Loucy (cell line): ENCODE measurements at regions not wholly inside any gene's neighbourhood (a gene's known extent, or its start where the extent isn't known, plus 50 kb on each side); places are given as distances from the start of the nearest gene placed in this dataset.

Experiments used
- EZH2phosphoT487 ChIP-seq: fragments of 200-600 bp; IDR thresholded peaks from 2 replicates; pipeline ENCODE4 v1.6.1; 2018; ENCODE audit warnings: antibody characterized with exemption, mild to moderate bottlenecking, moderate library complexity, borderline replicate concordance
- TF ChIP-seq, protein P1 (sequence below): fragments of 200-600 bp; sonication (generic); conservative IDR thresholded peaks from 2 replicates; pipeline ENCODE4 v1.5.1; 2014; ENCODE audit warnings: mild to moderate bottlenecking, antibody characterized with exemption, low read length

- TF ChIP-seq, protein P1, sequence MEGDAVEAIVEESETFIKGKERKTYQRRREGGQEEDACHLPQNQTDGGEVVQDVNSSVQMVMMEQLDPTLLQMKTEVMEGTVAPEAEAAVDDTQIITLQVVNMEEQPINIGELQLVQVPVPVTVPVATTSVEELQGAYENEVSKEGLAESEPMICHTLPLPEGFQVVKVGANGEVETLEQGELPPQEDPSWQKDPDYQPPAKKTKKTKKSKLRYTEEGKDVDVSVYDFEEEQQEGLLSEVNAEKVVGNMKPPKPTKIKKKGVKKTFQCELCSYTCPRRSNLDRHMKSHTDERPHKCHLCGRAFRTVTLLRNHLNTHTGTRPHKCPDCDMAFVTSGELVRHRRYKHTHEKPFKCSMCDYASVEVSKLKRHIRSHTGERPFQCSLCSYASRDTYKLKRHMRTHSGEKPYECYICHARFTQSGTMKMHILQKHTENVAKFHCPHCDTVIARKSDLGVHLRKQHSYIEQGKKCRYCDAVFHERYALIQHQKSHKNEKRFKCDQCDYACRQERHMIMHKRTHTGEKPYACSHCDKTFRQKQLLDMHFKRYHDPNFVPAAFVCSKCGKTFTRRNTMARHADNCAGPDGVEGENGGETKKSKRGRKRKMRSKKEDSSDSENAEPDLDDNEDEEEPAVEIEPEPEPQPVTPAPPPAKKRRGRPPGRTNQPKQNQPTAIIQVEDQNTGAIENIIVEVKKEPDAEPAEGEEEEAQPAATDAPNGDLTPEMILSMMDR: no peak
- TF ChIP-seq EZH2phosphoT487: no peak
Measured at GRCh38 chr16:5577463-5577862, 479.9 kb upstream of the EEF2KMT start.
